Adrenal gland (tissue), 9 donors: ENCODE measurements at regions not wholly inside any gene's neighbourhood (a gene's known extent, or its start where the extent isn't known, plus 50 kb on each side); places are given as distances from the start of the nearest gene placed in this dataset.

Source experiments
- DNase-seq, 7 donors: peaks; one replicate each; pipeline ENCODE4 v3.0.0-alpha.2; 2019 to 2020
- H3K27ac ChIP-seq, 5 donors: fragments of 200-600 bp; sonication (generic) in 4 of 5; 1 replicate in 3 of 5; 2 replicates in 2 of 5; pipeline versions ENCODE4 v1.5.1 to v1.8.0; 2016 to 2020; ENCODE audit warnings: mild to moderate bottlenecking in 1 of 5
- H3K27me3 ChIP-seq: fragments of 200-600 bp; 2 replicates; pipeline ENCODE4 v1.8.0; 2021
- H3K36me3 ChIP-seq, 2 donors: fragments of 200-600 bp; replicated peaks in 1 of 2; 1 replicate in 1 of 2; 2 replicates in 1 of 2; pipeline versions ENCODE4 v1.5.1 to v1.8.0; 2018 to 2022
- H3K4me1 ChIP-seq, 2 donors: fragments of 200-600 bp; replicated peaks in 1 of 2; 1 replicate in 1 of 2; 2 replicates in 1 of 2; pipeline versions ENCODE4 v1.5.1 to v1.8.0; 2018 to 2021
- H3K4me3 ChIP-seq, 4 donors: fragments of 200-600 bp; sonication (generic) in 3 of 4; one replicate each; pipeline ENCODE4 v1.5.1; 2016 to 2018
- H3K9me3 ChIP-seq, 3 donors: fragments of 200-600 bp; sonication (generic) in 1 of 3; replicated peaks in 1 of 3; 1 replicate in 2 of 3; 2 replicates in 1 of 3; pipeline versions ENCODE4 v1.5.1 to v1.8.0; 2016 to 2021
- POLR2A ChIP-seq, 2 donors: fragments of 450-650 bp; IDR thresholded peaks; one replicate each; pipeline ENCODE4 v1.6.1; 2017; ENCODE audit warnings: antibody characterized with exemption in 2 of 2, mild to moderate bottlenecking in 2 of 2, moderate library complexity in 1 of 2
- WGBS, 4 donors: extraction: QIAGEN DNeasy Blood & Tissue Kit in 2 of 4; methylation state at CpG; one replicate each; pipeline versions ENCODE4 v1.1.5 to v1.1.7; 2013 to 2017; 5-methylcytosine and 5-hydroxymethylcytosine counted together
- intact Hi-C, 2 donors: fragments of 100-400 bp; cut with DNase I; formaldehyde crosslinking; loops; one replicate each; pipeline versions ENCODE4 v1.14.1 to v1.15.0; 2022 to 2023
- TF ChIP-seq, protein P1 (sequence below), 6 experiments: fragments of 450-650 bp in 4 of 6; fragments of 200-600 bp in 2 of 6; sonication (generic) in 1 of 6; IDR thresholded peaks; 1 replicate in 5 of 6; 2 replicates in 1 of 6; pipeline versions ENCODE4 v1.5.1 to v1.8.0; 2016 to 2021; ENCODE audit warnings: antibody characterized with exemption in 6 of 6, mild to moderate bottlenecking in 2 of 6, moderate library complexity in 1 of 6
- donor health status: healthy with polysubstance abuse.
- donor health status: Bipolar disorder and iron deficiency.
- donor health status: DM: yes; HTN: yes; CAD: no.
- donor health status: DM: no; HTN: no; CAD: no.
- donor health status: DM: no; HTN: no; CAD: no.

GRCh38 chrX:69306063-69306404 is 140.8 kb upstream of the PJA1 start:
- no peak for TF ChIP-seq POLR2A (IDR thresholded peaks at IDR 0.05)
- TF ChIP-seq, protein P1, sequence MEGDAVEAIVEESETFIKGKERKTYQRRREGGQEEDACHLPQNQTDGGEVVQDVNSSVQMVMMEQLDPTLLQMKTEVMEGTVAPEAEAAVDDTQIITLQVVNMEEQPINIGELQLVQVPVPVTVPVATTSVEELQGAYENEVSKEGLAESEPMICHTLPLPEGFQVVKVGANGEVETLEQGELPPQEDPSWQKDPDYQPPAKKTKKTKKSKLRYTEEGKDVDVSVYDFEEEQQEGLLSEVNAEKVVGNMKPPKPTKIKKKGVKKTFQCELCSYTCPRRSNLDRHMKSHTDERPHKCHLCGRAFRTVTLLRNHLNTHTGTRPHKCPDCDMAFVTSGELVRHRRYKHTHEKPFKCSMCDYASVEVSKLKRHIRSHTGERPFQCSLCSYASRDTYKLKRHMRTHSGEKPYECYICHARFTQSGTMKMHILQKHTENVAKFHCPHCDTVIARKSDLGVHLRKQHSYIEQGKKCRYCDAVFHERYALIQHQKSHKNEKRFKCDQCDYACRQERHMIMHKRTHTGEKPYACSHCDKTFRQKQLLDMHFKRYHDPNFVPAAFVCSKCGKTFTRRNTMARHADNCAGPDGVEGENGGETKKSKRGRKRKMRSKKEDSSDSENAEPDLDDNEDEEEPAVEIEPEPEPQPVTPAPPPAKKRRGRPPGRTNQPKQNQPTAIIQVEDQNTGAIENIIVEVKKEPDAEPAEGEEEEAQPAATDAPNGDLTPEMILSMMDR (IDR thresholded peaks at IDR 0.05) = no peak
- Histone ChIP-seq H3K9me3 (no peaks in the 10 kb centered on the region), H3K27me3 (peaks cover 40% of the 10 kb centered on the region), H3K36me3 (no peaks in the 10 kb centered on the region), H3K4me3 (no peak overlapping the region), H3K4me1 (no peaks in the 10 kb centered on the region), H3K27ac (no peak overlapping the region)
- intact Hi-C loops = no loop called here
- DNase-seq = no peak
- WGBS, 4 donors = 63 to 74% (median 64%) methylated on average over 7 of the region's 7 CpGs; no CpG with 5 or more reads in 1 of the 4 donors

DNA sequence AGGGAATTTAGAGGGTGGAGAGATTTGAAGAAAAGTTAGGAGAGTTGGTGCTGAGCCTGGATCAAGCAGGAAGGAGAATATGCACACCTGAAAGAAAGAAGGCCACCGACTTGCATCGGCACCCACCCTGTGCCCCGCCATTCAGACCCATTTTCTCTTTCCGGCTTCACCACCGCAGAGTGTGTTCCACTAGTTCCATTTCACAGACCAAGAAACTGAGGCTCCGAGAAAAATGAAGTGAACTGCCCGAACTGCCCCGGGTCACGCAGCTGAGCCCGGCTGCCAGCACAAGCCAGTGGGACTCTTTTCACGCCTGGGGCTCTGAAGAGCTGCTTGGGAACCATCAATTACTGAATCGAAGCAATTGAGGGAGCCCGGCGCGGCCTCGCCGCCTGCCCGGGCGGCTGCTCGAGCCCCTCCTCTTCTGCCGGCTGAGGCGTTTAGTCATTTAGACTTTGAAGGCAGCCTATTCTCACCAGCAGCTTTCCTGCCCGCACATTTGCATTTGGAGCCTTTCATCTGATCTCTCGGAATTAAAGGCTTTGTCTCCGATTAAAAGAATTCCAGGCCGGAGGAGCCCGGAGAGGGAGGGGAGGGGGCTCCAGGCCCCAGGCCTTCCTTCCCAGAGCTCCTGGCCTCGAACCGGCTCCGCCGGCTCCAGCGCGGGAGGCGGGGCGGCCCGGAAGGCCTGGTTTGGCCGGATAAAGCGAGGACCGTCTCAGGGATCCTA is 140.2 kb upstream of the PJA1 start:
- no peaks in the 10 kb centered on the region for H3K36me3 ChIP-seq
- no peaks in the 10 kb centered on the region for H3K9me3 ChIP-seq
- 25 to 57% (median 38%) methylated on average over 23 to 39 of the region's 39 CpGs for WGBS, 4 donors
- H3K27ac ChIP-seq = no peak overlapping the region
- intact Hi-C loops = no loop called here
- no peaks in the 10 kb centered on the region for H3K4me1 ChIP-seq
- no peak overlapping the region for H3K4me3 ChIP-seq
- TF ChIP-seq POLR2A (IDR thresholded peaks at IDR 0.05) = no peak
- peaks cover 40% of the 10 kb centered on the region for H3K27me3 ChIP-seq
- DNase-seq = no peak

DNA sequence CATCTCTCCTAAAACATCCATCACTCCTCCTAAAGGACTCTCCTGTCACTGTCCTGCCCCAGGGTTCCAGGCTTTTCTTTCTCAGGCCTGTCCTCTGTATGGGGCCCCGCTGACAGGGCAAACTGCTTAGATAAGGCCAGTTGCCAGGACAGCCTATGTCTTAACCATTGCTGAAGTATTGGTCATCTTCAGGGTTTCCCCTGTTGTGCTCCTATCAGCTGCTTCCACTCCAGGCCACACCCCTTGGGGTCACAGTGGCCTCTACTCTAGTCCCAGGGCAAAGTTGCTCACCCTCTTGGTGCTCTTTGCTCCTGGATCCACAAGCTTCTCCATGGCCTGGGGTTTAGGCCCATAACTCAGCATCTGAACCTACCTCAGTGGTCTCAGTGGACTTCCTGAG is 138.0 kb upstream of the PJA1 start:
- Histone ChIP-seq H3K27me3 (peaks cover 45% of the 10 kb centered on the region), H3K36me3 (no peaks in the 10 kb centered on the region), H3K4me3 (no peak overlapping the region), H3K27ac (no peak overlapping the region), H3K4me1 (no peaks in the 10 kb centered on the region), H3K9me3 (no peaks in the 10 kb centered on the region)
- TF ChIP-seq, protein P1 (IDR thresholded peaks at IDR 0.05) = no peak
- TF ChIP-seq POLR2A (IDR thresholded peaks at IDR 0.05) = no peak
- no peak for DNase-seq
- 57 to 93% (median 59%) methylated on average over 1 of the region's 1 CpG; no CpG with 5 or more reads in 1 of the 4 donors for WGBS, 4 donors
- intact Hi-C loops = no loop called here

DNA sequence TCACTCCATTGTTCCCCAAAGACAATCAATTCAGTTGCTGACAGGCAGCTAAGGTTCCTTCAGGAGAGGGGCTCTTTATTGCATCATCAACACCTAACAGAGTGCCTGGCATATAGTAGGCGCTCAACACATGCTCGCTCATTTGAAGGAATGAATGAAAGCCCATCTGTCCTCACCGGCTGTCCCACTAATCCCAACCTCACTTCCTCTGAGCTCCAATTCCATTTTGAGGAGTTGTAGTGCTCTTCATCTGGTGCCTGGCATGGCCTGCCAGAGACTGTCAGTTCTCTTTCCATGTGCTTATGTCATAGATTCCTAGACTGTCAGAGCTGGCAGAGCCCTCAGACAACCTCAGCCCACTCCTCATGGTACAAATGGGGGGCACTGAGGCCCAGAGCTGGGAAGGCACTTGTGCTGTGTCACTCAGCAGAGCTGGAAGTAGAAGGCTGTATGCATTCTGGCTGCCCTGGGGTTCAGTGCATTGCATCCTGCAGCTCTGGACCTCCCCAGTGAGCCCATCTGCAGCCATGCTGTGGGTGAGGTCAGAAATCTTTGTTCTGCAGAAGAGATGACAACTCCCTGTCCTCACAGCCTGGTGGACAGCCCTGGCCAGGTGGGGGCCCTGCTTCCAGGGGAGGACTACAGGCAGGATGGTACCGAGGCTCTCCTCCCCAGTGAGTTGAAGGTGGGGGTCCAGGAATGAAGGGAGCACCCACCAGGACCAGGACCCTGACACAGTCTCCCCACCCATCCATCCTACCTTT is 134.9 kb upstream of the PJA1 start:
- H3K4me3 ChIP-seq = no peak overlapping the region
- no peak overlapping the region for H3K27ac ChIP-seq
- WGBS, 4 donors = 65 to 100% (median 73%) methylated on average over 2 to 4 of the region's 4 CpGs
- H3K36me3 ChIP-seq = no peaks in the 10 kb centered on the region
- no peaks in the 10 kb centered on the region for H3K4me1 ChIP-seq
- DNase-seq = no peak
- intact Hi-C loops = no loop called here
- peaks cover 30% of the 10 kb centered on the region for H3K27me3 ChIP-seq
- TF ChIP-seq, protein P1 (IDR thresholded peaks at IDR 0.05) = no peak
- no peak for TF ChIP-seq POLR2A (IDR thresholded peaks at IDR 0.05)
- H3K9me3 ChIP-seq = no peaks in the 10 kb centered on the region
